MCF 10A (cell line): ENCODE measurements at regions not wholly inside any gene's neighbourhood (a gene's known extent, or its start where the extent isn't known, plus 50 kb on each side); places are given as distances from the start of the nearest gene placed in this dataset.

ENCODE experiments used
- BruUV-seq: library from RNA; stranded (reverse); fragments of 400-500 nt; replicated peaks from 2 replicates; lab custom pipeline; 2021; lab: Mats Ljungman, UMichigan
- CTCF ChIA-PET: fragments of 300-600 bp; sonication (Branson Sonifier 250); formaldehyde crosslinking; extraction: SDS; loops from one replicate; lab custom pipeline; 2021; ENCODE audit warnings: antibody characterized with exemption, inconsistent platforms; lab: Yijun Ruan, JAX
- POLR2A ChIA-PET: fragments of 300-600, 350-650 bp; sonication (Branson Sonifier 250); formaldehyde crosslinking; extraction: SDS; loops from one replicate; lab custom pipeline; 2020; ENCODE audit warnings: antibody characterized with exemption, inconsistent platforms; lab: Yijun Ruan, JAX
- DNase-seq: peaks from one replicate; pipeline ENCODE4 v3.0.0-alpha.2; 2018; ENCODE audit not compliant: unreplicated experiment
- H3K27ac Mint-ChIP-seq: one replicate; pipeline ENCODE4 v1.8.0; 2022; ENCODE audit warnings: mild to moderate bottlenecking, low read depth, mixed read lengths; ENCODE audit not compliant: unreplicated experiment
- H3K27me3 Mint-ChIP-seq: one replicate; pipeline ENCODE4 v1.8.0; 2022; ENCODE audit warnings: mixed read lengths; ENCODE audit not compliant: insufficient read depth, unreplicated experiment
- H3K36me3 Mint-ChIP-seq: one replicate; pipeline ENCODE4 v1.8.0; 2022; ENCODE audit warnings: mild to moderate bottlenecking, moderate library complexity, mixed read lengths; ENCODE audit not compliant: insufficient read depth, unreplicated experiment
- H3K4me1 Mint-ChIP-seq: one replicate; pipeline ENCODE4 v1.8.0; 2022; ENCODE audit warnings: mixed read lengths; ENCODE audit not compliant: insufficient read depth, unreplicated experiment
- H3K4me3 Mint-ChIP-seq: one replicate; pipeline ENCODE4 v1.8.0; 2022; ENCODE audit warnings: mild to moderate bottlenecking, moderate library complexity, mixed read lengths; ENCODE audit not compliant: unreplicated experiment
- H3K9me3 Mint-ChIP-seq: one replicate; pipeline ENCODE4 v1.8.0; 2022; ENCODE audit warnings: mixed read lengths; ENCODE audit not compliant: unreplicated experiment
- intact Hi-C: fragments of 100-400 bp; cut with micrococcal nuclease; formaldehyde crosslinking; loops from 2 replicates; pipeline ENCODE4 v1.14.1; 2022
- TF ChIP-seq, protein P1 (sequence below): fragments of 200-600 bp; IDR thresholded peaks from one replicate; pipeline ENCODE4 v1.8.0; 2022; ENCODE audit warnings: antibody characterized with exemption, mild to moderate bottlenecking; ENCODE audit not compliant: unreplicated experiment

DNA sequence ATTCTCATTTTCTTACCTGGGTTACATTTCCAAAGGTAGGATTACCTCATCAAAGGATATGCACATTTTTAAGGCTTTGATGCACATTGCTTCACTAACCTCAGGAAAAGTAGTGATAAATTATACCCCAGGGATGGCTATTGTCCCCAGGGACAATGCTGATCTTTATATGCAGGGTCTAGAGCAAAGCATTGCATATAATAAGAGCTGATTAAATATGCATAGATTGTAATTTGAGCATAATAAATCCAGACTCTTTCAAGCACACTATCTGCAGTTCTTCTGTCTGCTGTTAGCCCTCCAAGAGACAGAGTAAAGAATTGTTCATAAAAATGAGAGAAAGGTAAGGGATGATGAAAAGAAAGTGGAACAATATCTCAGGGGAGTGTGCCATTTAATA, 57.3 kb upstream of the SYT13 start:
- Mint-ChIP-seq H3K36me3 (no peaks in the 10 kb centered on the region), H3K27ac (no peak overlapping the region), H3K27me3 (peaks cover 75% of the 10 kb centered on the region), H3K4me3 (no peak overlapping the region), H3K9me3 (no peaks in the 10 kb centered on the region), H3K4me1 (peaks cover 6% of the 10 kb centered on the region)
- TF ChIP-seq, protein P1, sequence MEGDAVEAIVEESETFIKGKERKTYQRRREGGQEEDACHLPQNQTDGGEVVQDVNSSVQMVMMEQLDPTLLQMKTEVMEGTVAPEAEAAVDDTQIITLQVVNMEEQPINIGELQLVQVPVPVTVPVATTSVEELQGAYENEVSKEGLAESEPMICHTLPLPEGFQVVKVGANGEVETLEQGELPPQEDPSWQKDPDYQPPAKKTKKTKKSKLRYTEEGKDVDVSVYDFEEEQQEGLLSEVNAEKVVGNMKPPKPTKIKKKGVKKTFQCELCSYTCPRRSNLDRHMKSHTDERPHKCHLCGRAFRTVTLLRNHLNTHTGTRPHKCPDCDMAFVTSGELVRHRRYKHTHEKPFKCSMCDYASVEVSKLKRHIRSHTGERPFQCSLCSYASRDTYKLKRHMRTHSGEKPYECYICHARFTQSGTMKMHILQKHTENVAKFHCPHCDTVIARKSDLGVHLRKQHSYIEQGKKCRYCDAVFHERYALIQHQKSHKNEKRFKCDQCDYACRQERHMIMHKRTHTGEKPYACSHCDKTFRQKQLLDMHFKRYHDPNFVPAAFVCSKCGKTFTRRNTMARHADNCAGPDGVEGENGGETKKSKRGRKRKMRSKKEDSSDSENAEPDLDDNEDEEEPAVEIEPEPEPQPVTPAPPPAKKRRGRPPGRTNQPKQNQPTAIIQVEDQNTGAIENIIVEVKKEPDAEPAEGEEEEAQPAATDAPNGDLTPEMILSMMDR = no peak
- intact Hi-C loops = no loop called here
- ChIA-PET CTCF (interaction anchor here (0.5 to 1.6 kb wide), 3 partner anchors 311 to 428 kb away, joined by 3 to 7 read pairs (median 3); no protein-coding TSS in a partner anchor), POLR2A (no interaction called here)
- BruUV-seq = no TSS peak
- no peak for DNase-seq

- peaks cover 6% of the 10 kb centered on the region for H3K4me1 Mint-ChIP-seq
- TF ChIP-seq, protein P1 = no peak
- POLR2A ChIA-PET = no interaction called here
- H3K9me3 Mint-ChIP-seq = no peaks in the 10 kb centered on the region
- DNase-seq = no peak
- H3K27ac Mint-ChIP-seq = no peak overlapping the region
- intact Hi-C loops = no loop called here
- H3K27me3 Mint-ChIP-seq = peaks cover 62% of the 10 kb centered on the region
- no TSS peak for BruUV-seq
- no peak overlapping the region for H3K4me3 Mint-ChIP-seq
- no peaks in the 10 kb centered on the region for H3K36me3 Mint-ChIP-seq
- CTCF ChIA-PET = interaction anchor here (0.7 to 6.0 kb wide), 8 partner anchors 10 to 429 kb away, joined by 3 to 70 read pairs (median 4); no protein-coding TSS in a partner anchor
These were observed 55.2 kb upstream of the SYT13 start for GRCh38 chr11:45341372-45341771.

- Mint-ChIP-seq H3K4me1 (peaks cover 6% of the 10 kb centered on the region), H3K36me3 (no peaks in the 10 kb centered on the region), H3K4me3 (no peak overlapping the region), H3K27ac (no peak overlapping the region), H3K27me3 (peaks cover 52% of the 10 kb centered on the region), H3K9me3 (no peaks in the 10 kb centered on the region)
- no TSS peak for BruUV-seq
- ChIA-PET POLR2A (interaction anchor here (1.6 kb wide), 1 partner anchor 432 kb away, joined by 5 read pairs; no protein-coding TSS in a partner anchor), CTCF (interaction anchor here (0.7 to 6.0 kb wide), 17 partner anchors 9 to 431 kb away, joined by 3 to 70 read pairs (median 5); no protein-coding TSS in a partner anchor)
- peak; percentile 86 for DNase-seq
- intact Hi-C loops = loop anchor here (1.0 kb wide), 2 partner anchors 315 to 431 kb away; no protein-coding TSS in a partner anchor
- TF ChIP-seq, protein P1 = peak; percentile 90
These were observed 53.8 kb upstream of the SYT13 start for GRCh38 chr11:45339729-45340519.
